H7 (cell line): ENCODE measurements at regions not wholly inside any gene's neighbourhood (a gene's known extent, or its start where the extent isn't known, plus 50 kb on each side); places are given as distances from the start of the nearest gene placed in this dataset.
"Not testable (repeated sequence)": the region's sequence is repeated elsewhere in the genome, so short reads cannot be mapped to it uniquely, and the experiment has no call there.

Experiments used
- DNase-seq: peaks from one replicate; pipeline ENCODE4 v3.0.0; 2012
- H3K27me3 ChIP-seq: 2 replicates; pipeline ENCODE4 v1.6.0; 2011; ENCODE audit warnings: mild to moderate bottlenecking, low read length; ENCODE audit not compliant: control insufficient read depth, insufficient read depth
- H3K36me3 ChIP-seq: replicated peaks from 2 replicates; pipeline ENCODE4 v1.5.1; 2011; ENCODE audit warnings: low read length; ENCODE audit not compliant: control insufficient read depth, insufficient read depth
- H3K4me3 ChIP-seq: 2 replicates; pipeline ENCODE4 v1.5.1; 2011; ENCODE audit warnings: low read depth, mild to moderate bottlenecking, control low read depth, low read length, moderate library complexity; ENCODE audit not compliant: insufficient read depth

- H3K36me3 ChIP-seq, DNase-seq, H3K4me3 ChIP-seq, H3K27me3 ChIP-seq: not testable (repeated sequence)
Observed at GRCh38 chr6:27529796-27530195, 56.9 kb upstream of the ZNF184 start.

- Histone ChIP-seq H3K27me3 (no peaks in the 10 kb centered on the region), H3K36me3 (no peaks in the 10 kb centered on the region), H3K4me3 (no peak overlapping the region)
- DNase-seq: no peak
Observed at GRCh38 chr6:27528714-27529113, 55.8 kb upstream of the ZNF184 start.
